ENCODE measurements at regions not wholly inside any gene's neighbourhood (a gene's known extent, or its start where the extent isn't known, plus 50 kb on each side); places are given as distances from the start of the nearest gene placed in this dataset.

- no peak for TF ChIP-seq CTCF (IDR thresholded peaks at IDR 0.05)
- no peak for TF ChIP-seq POLR2A (IDR thresholded peaks at IDR 0.05)
Measured at GRCh38 chr21:35885942-35886541, 174.3 kb downstream of the SETD4 start.
